H9 (cell line): ENCODE measurements at regions not wholly inside any gene's neighbourhood (a gene's known extent, or its start where the extent isn't known, plus 50 kb on each side); places are given as distances from the start of the nearest gene placed in this dataset.

Experiments
- DNase-seq: peaks from one replicate; pipeline ENCODE4 v3.0.0-alpha.2; 2017
- H2AFZ ChIP-seq: one replicate; pipeline ENCODE4 v1.6.1; 2013; ENCODE audit warnings: mild to moderate bottlenecking, low read length, control low read depth, moderate library complexity
- H2AK5ac ChIP-seq: 2 replicates; pipeline ENCODE4 v1.6.1; 2013; ENCODE audit warnings: low read length, control low read depth, mixed read lengths; ENCODE audit not compliant: insufficient read length
- H2BK120ac ChIP-seq: one replicate; pipeline ENCODE4 v1.6.1; 2013; ENCODE audit warnings: low read depth, mild to moderate bottlenecking, low read length, control low read depth, inconsistent platforms; ENCODE audit not compliant: poor library complexity, severe bottlenecking
- H2BK12ac ChIP-seq: 2 replicates; pipeline ENCODE4 v1.6.1; 2013; ENCODE audit warnings: low read length, control low read depth, mixed read lengths, low read depth; ENCODE audit not compliant: insufficient read length
- H2BK15ac ChIP-seq: 2 replicates; pipeline ENCODE4 v1.6.1; 2013; ENCODE audit warnings: low read depth, low read length, control low read depth
- H2BK20ac ChIP-seq: one replicate; pipeline ENCODE4 v1.6.1; 2013; ENCODE audit warnings: low read depth, mild to moderate bottlenecking, low read length, control low read depth, inconsistent platforms; ENCODE audit not compliant: poor library complexity, severe bottlenecking
- H2BK5ac ChIP-seq: 2 replicates; pipeline ENCODE4 v1.6.1; 2013; ENCODE audit warnings: low read length, control low read depth, mixed read lengths; ENCODE audit not compliant: insufficient read length
- H3K14ac ChIP-seq: 2 replicates; pipeline ENCODE4 v1.6.1; 2013; ENCODE audit warnings: low read length, control low read depth; ENCODE audit not compliant: insufficient read depth
- H3K18ac ChIP-seq: 2 replicates; pipeline ENCODE4 v1.6.1; 2013; ENCODE audit warnings: low read depth, mild to moderate bottlenecking, mixed read lengths, low read length, control low read depth; ENCODE audit not compliant: insufficient read length
- H3K23ac ChIP-seq: 2 replicates; pipeline ENCODE4 v1.6.1; 2013; ENCODE audit warnings: low read length, control low read depth, mixed read lengths, low read depth; ENCODE audit not compliant: insufficient read length
- H3K23me2 ChIP-seq: 2 replicates; pipeline ENCODE4 v1.6.1; 2013; ENCODE audit warnings: low read depth, mild to moderate bottlenecking, mixed read lengths, low read length, control low read depth; ENCODE audit not compliant: insufficient read length, poor library complexity, severe bottlenecking
- H3K27ac ChIP-seq: 2 replicates; pipeline ENCODE4 v1.5.1; 2013; ENCODE audit warnings: low read length, control low read depth, mixed read lengths, low read depth; ENCODE audit not compliant: insufficient read length
- H3K27me3 ChIP-seq: 2 replicates; pipeline ENCODE4 v1.6.1; 2013; ENCODE audit warnings: low read length, control low read depth, inconsistent platforms; ENCODE audit not compliant: insufficient read depth
- H3K4ac ChIP-seq: 2 replicates; pipeline ENCODE4 v1.6.1; 2013; ENCODE audit warnings: low read depth, mild to moderate bottlenecking, control low read depth, inconsistent platforms, low read length, moderate library complexity
- H3K4me1 ChIP-seq: 2 replicates; pipeline ENCODE4 v1.6.1; 2013; ENCODE audit warnings: low read length, control low read depth, inconsistent platforms; ENCODE audit not compliant: insufficient read depth
- H3K4me2 ChIP-seq: 2 replicates; pipeline ENCODE4 v1.6.1; 2013; ENCODE audit warnings: low read length, control low read depth, mixed read lengths; ENCODE audit not compliant: insufficient read length, insufficient read depth
- H3K56ac ChIP-seq: 2 replicates; pipeline ENCODE4 v1.6.1; 2013; ENCODE audit warnings: low read depth, mild to moderate bottlenecking, mixed read lengths, low read length, control low read depth; ENCODE audit not compliant: insufficient read length
- H3K79me1 ChIP-seq: 2 replicates; pipeline ENCODE4 v1.6.1; 2013; ENCODE audit warnings: low read depth, mild to moderate bottlenecking, moderate library complexity, low read length, control low read depth, inconsistent platforms; ENCODE audit not compliant: insufficient read depth, poor library complexity, severe bottlenecking
- H3K79me2 ChIP-seq: 2 replicates; pipeline ENCODE4 v1.6.1; 2013; ENCODE audit warnings: low read length, control low read depth, inconsistent platforms; ENCODE audit not compliant: insufficient read depth
- H3K9ac ChIP-seq: 2 replicates; pipeline ENCODE4 v1.6.1; 2013; ENCODE audit warnings: low read length, control low read depth, mixed read lengths; ENCODE audit not compliant: insufficient read length; ENCODE audit errors: extremely low read depth
- H3K9me3 ChIP-seq: one replicate; pipeline ENCODE4 v1.6.1; 2013; ENCODE audit warnings: low read depth, low read length, inconsistent platforms; ENCODE audit not compliant: control insufficient read depth
- H3T11ph ChIP-seq: one replicate; pipeline ENCODE4 v1.6.1; 2013; ENCODE audit warnings: mild to moderate bottlenecking, low read length, control low read depth, inconsistent platforms
- H4K20me1 ChIP-seq: one replicate; pipeline ENCODE4 v1.6.1; 2013; ENCODE audit not compliant: control insufficient read depth, insufficient read length, insufficient read depth
- H4K5ac ChIP-seq: 2 replicates; pipeline ENCODE4 v1.6.1; 2013; ENCODE audit warnings: low read depth, mild to moderate bottlenecking, mixed read lengths, low read length, control low read depth; ENCODE audit not compliant: insufficient read length
- H4K8ac ChIP-seq: replicated peaks from 2 replicates; pipeline ENCODE4 v1.6.1; 2013; ENCODE audit warnings: low read length, control low read depth, mixed read lengths, low read depth; ENCODE audit not compliant: insufficient read length
- H4K91ac ChIP-seq: 2 replicates; pipeline ENCODE4 v1.6.1; 2013; ENCODE audit warnings: low read depth, mild to moderate bottlenecking, moderate library complexity, mixed read lengths, low read length, control low read depth; ENCODE audit not compliant: insufficient read length
- H3K27ac Mint-ChIP-seq, 3 experiments: 2 replicates in 2 of 3; 3 replicates in 1 of 3; pipeline ENCODE4 v1.8.0; 2020 to 2021; ENCODE audit warnings: mixed read lengths in 3 of 3, mild to moderate bottlenecking in 1 of 3, moderate library complexity in 1 of 3
- H3K27me3 Mint-ChIP-seq: 2 replicates; pipeline ENCODE4 v1.8.0; 2021; ENCODE audit warnings: low read depth, mild to moderate bottlenecking, moderate library complexity, mixed read lengths
- H3K36me3 Mint-ChIP-seq, 3 experiments: 2 replicates in 2 of 3; 3 replicates in 1 of 3; pipeline ENCODE4 v1.8.0; 2020 to 2021; ENCODE audit warnings: low read depth in 3 of 3, mixed read lengths in 3 of 3; ENCODE audit not compliant: insufficient read depth in 1 of 3
- H3K4me1 Mint-ChIP-seq, 2 experiments: 2 replicates each; pipeline ENCODE4 v1.8.0; 2020; ENCODE audit warnings: mixed read lengths in 2 of 2
- H3K4me3 Mint-ChIP-seq, 2 experiments: 2 replicates in 1 of 2; 3 replicates in 1 of 2; pipeline ENCODE4 v1.8.0; 2020 to 2021; ENCODE audit warnings: mild to moderate bottlenecking in 2 of 2, mixed read lengths in 2 of 2, moderate library complexity in 1 of 2
- H3K9me3 Mint-ChIP-seq, 2 experiments: 2 replicates in 1 of 2; 3 replicates in 1 of 2; pipeline ENCODE4 v1.8.0; 2020; ENCODE audit warnings: mild to moderate bottlenecking in 2 of 2, mixed read lengths in 2 of 2, moderate library complexity in 1 of 2
- WGBS: extraction: QIAGEN DNeasy Blood & Tissue Kit; methylation state at CpG from one replicate; pipeline ENCODE4 v1.1.7; 2013; ENCODE audit warnings: missing lambda C conversion rate, low lambda C conversion rate, mixed read lengths; ENCODE audit not compliant: insufficient read length; ENCODE audit errors: extremely low coverage; 5-methylcytosine and 5-hydroxymethylcytosine counted together
- TF ChIP-seq, protein P1 (sequence below): fragments of 200-600 bp; sonication (generic); conservative IDR thresholded peaks from 3 replicates; pipeline ENCODE4 v1.8.0; 2021; ENCODE audit warnings: antibody characterized with exemption, mild to moderate bottlenecking

DNA sequence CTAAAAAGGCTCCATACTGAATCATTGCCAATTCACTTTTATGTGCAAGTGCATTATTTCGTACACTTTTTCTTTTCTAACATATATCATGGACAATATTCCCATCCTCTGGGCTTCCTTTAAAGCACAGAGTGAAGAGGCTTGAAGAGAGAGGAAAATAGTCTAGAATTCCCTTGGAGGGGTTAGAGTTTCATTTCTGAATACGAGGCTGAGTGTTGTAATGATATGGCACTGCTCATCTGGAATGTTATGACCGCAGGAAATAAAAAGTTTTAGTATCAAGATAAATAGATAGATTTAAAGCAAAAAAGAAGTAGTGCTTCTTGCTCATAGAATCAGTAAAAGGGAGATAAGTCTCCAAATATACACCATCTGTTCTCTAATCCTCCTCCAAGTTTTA is 412.3 kb upstream of the SLITRK1 start:
- Mint-ChIP-seq H3K27me3 (no peaks in the 10 kb centered on the region), H3K9me3 (no peaks in the 10 kb centered on the region), H3K4me1 (0 out of 4 replicates have a peak, but pooled peaks cover 0 to 3% of the 10 kb centered on the region in 2 experiments), H3K27ac (no peak overlapping the region), H3K36me3 (no peaks in the 10 kb centered on the region), H3K4me3 (no peak overlapping the region)
- H2BK120ac ChIP-seq, result no peak overlapping the region
- H4K91ac ChIP-seq, result no peak overlapping the region
- H3K79me1 ChIP-seq, result no peaks in the 10 kb centered on the region
- H3K9me3 ChIP-seq, result no peaks in the 10 kb centered on the region
- no peak overlapping the region for H3K14ac ChIP-seq
- H3K56ac ChIP-seq, result no peak overlapping the region
- H4K8ac ChIP-seq, result no peak overlapping the region
- H3K9ac ChIP-seq, result no peak overlapping the region
- no peak overlapping the region for H3K4ac ChIP-seq
- no CpG with 5 or more reads among the region's 3 CpGs for WGBS
- no peak overlapping the region for H2BK5ac ChIP-seq
- no peak overlapping the region for H3K18ac ChIP-seq
- no peak overlapping the region for H3K23ac ChIP-seq
- H3T11ph ChIP-seq, result no peak overlapping the region
- H2BK15ac ChIP-seq, result no peak overlapping the region
- no peak overlapping the region for H2BK12ac ChIP-seq
- TF ChIP-seq, protein P1, sequence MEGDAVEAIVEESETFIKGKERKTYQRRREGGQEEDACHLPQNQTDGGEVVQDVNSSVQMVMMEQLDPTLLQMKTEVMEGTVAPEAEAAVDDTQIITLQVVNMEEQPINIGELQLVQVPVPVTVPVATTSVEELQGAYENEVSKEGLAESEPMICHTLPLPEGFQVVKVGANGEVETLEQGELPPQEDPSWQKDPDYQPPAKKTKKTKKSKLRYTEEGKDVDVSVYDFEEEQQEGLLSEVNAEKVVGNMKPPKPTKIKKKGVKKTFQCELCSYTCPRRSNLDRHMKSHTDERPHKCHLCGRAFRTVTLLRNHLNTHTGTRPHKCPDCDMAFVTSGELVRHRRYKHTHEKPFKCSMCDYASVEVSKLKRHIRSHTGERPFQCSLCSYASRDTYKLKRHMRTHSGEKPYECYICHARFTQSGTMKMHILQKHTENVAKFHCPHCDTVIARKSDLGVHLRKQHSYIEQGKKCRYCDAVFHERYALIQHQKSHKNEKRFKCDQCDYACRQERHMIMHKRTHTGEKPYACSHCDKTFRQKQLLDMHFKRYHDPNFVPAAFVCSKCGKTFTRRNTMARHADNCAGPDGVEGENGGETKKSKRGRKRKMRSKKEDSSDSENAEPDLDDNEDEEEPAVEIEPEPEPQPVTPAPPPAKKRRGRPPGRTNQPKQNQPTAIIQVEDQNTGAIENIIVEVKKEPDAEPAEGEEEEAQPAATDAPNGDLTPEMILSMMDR, result no peak
- H2BK20ac ChIP-seq, result no peak overlapping the region
- no peaks in the 10 kb centered on the region for H3K27me3 ChIP-seq
- H4K5ac ChIP-seq, result no peak overlapping the region
- H3K79me2 ChIP-seq, result no peaks in the 10 kb centered on the region
- H3K27ac ChIP-seq, result no peak overlapping the region
- H2AK5ac ChIP-seq, result no peak overlapping the region
- DNase-seq, result no peak
- no peaks in the 10 kb centered on the region for H3K4me1 ChIP-seq
- no peaks in the 10 kb centered on the region for H3K23me2 ChIP-seq
- H3K4me2 ChIP-seq, result no peak overlapping the region
- H2AFZ ChIP-seq, result no peak overlapping the region
- H4K20me1 ChIP-seq, result no peaks in the 10 kb centered on the region
